GM21619 (cell line): ENCODE measurements at regions not wholly inside any gene's neighbourhood (a gene's known extent, or its start where the extent isn't known, plus 50 kb on each side); places are given as distances from the start of the nearest gene placed in this dataset.
"Not testable (repeated sequence)": the region's sequence is repeated elsewhere in the genome, so short reads cannot be mapped to it uniquely, and the experiment has no call there.

ENCODE experiments used
- ATAC-seq: cut with Tn5 transposase; IDR thresholded peaks from one replicate; pipeline ENCODE4 v1.9.1; 2021; ENCODE audit not compliant: unreplicated experiment

DNA sequence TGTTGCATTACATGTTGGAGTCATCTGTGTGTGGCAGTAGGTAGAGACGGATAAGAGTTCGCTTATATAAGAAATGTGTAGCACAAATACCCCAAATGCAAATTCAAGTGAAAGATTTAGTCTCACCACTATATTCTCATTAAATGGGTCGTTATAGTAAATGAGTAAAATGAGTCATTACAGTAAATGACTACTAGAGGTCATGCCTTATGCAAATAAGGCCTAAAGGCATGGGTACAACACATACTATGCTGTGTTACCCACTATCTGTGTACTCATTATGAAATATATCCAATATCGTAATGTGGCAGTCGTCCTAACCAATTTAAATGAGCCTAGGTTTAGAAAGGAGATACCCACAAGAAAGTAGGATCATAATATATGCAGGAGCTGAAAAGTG, 1603.1 kb downstream of the C4orf33 start:
- ATAC-seq, result no peak

DNA sequence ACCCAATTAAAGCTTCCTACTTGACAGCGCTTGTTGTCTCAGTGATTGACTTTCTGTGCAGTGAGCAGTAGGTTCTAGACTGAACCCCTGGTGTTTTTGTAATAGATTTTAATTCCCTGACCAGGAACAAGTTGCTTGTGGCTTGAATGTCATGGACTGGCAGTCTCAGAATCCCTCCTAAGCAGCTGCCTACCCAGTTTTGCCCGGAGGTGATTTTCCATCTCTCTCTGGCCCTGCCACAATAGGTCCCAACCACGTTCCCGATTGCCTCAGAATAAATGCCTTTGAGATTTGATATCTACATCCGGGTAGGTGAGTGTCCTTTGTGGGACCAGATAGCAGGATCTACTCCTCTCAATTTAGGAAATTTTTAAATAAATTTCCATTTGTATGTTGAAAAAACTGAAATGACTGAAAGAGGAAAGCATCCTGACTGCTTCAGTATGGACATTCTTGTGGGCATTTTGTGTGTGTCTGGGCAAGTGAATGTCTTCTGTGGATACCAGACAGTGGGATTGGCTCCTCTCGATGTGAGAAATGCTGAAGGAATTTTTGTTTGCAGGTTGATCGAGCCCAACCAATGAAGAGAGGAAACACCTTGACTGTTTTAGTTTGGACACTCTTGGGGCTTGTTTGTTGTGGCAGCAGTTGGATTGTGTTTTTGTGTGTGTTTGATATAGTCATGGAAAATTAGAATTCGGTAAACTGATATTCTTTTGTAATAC, 1607.4 kb downstream of the C4orf33 start:
- no peak for ATAC-seq

DNA sequence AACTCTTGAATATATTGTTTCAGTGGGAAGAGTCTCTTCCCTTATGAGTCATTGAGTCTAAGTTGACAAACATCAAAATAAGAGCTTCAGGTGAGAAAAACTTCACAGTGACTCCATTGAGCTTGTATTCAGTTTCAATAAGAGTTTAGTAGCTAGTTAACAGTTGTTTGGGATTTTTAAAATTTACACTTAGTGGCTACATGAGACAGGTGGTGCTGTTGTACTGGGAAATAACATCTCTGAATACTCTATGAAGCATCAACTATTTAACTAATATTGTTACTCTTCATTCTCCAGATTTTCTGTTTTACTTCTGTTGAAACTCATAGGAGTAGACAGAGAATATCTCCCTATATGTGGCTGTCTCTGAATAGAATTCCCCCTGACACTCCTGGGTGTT, 1609.1 kb downstream of the C4orf33 start:
- no peak for ATAC-seq

DNA sequence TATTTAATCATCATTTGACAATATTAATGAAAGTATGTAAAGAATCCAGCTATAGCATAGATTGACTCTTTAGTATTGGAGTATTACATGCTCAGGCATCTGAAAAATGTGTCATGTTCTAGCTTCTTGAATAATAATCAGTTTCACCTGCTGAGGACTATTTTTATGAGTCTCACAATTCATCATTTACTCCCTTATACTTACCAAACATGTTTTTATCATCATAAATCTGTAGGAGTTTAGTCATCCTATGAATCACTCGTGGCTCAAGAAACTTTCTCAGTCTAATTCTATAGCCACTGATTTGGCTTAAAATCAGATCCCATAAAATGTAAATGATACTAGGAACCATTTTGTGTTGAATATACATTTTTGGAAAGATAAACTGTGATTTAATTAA, 1616.1 kb downstream of the C4orf33 start:
- ATAC-seq, result no peak

DNA sequence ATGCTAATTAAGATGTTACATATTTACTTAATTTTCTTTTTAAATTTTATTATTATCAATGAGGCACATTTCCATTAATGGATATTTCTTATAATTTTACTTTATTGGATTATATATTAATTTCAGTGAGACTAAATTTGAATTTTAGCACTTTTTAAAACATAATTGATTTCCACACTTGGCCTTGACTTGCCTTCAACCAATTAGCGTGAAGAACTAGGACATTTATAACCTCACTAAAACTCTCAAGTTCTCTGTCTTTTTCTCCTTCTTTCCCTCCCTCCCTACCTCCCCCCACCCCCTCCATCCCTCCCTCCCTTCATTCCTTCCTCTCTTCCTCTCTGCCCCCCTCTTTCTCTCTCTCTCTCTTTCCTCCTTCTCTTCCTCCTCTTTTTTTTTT, 1618.1 kb downstream of the C4orf33 start:
- ATAC-seq, result no peak

DNA sequence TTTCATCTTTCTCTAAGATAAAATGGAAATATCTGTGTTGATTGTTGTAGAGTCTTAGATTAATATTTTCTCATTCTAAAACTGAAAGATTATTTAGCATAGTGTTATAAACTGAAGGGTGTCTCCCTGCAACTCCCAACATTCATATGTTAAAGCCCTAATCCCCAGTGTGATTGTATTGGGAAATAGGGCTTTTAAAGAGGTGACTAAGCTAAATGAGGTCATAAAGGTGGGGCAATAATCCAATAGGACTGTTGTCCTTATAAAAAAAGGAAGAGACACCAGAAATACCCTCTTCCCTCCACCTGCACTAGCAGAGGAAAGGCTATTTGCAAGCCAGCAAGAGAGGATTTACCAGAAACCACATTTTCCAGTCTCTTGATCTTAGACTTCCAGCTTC, 1626.4 kb downstream of the C4orf33 start:
- no peak for ATAC-seq

DNA sequence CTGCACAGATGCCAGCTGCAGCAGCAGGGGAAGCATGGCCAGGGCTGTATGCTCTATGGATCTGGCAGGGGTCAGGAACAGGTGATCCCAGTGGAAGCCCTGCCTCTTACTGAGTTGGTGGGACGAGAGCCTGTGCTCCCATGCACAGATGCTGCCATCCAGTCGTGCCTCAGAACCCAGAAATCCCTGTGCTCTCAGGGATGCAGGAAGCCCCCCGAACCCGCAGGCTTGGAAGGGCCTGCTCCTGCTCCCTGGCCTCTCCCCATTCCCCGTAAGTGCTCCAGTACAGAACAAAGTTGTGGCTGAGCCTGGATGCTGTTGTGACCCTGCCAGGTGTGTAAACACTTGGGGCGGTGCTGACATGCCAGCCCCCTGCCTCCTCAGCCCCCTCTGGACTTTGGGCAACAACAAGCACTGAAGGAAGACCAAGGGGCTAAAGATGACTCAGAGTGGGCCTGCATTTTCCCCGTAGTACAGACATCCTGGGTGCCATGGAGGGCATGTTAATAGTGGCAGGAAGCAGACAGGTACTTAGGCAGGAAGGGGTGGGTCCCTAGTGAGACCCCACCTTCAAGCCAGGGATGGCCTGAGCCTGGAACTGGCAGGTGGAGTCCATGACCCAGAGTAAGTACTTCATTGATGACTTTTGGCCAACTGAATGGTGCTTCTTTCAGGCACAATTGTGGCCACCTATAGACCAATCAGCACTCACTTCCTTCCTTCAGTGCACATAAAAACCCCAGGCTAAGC, 1640.7 kb downstream of the C4orf33 start:
- no peak for ATAC-seq

DNA sequence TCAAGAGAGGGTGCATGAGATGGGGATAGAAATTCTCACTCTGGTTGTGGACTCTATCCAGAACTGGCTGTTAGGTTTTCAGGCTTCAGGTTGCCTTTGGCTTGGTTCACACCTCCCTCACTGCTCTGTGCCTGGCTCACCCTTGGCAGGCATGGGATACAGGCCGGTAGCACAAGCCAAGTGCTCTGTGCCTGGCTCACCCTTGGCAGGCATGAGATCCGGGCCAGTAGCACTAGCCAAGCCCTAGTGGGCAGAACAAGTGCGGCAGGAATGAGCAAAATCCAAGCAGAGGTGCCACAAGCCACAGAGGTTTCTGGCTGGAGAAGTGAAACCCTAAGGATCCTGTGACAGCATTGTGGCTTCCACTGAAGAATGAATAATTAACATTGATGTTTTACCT, 1642.3 kb downstream of the C4orf33 start:
- no peak for ATAC-seq

DNA sequence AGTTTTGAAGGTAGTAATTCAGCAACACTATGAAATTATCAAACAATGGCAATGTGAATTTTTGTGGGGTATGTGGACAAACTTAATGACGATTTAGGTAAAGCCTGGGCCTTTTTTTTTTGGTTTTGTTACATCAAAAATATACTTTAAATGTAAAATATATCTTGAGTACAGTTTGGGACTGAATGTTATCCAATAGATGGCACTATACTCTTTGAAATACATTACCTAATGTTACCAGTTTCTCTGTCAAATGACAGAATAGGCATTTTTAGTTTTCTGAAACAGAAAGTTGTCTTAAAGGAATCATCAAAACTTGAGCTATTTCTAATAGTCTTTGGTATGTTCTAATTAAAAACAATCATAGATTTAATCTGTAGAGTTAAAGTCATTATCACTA, 1651.9 kb downstream of the C4orf33 start:
- ATAC-seq, result no peak

DNA sequence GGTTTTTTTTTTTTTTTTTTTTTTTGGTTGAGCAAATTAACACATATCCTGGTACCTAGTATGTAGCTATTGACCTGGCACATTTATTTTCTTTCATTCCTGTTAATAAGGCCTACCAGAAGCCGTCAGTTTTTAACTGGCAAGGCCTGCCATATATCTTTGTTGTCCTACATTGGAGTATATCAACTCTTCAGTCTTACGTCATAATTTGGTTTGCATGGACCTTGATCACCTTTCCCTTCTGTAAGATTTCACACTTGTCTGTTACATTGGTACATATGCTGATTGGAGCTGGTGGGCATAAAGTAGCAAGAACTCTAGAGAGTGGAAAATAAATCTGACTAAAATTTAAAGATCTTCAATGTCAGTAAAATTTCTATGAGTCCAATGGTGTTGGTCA, 1658.0 kb downstream of the C4orf33 start:
- no peak for ATAC-seq

DNA sequence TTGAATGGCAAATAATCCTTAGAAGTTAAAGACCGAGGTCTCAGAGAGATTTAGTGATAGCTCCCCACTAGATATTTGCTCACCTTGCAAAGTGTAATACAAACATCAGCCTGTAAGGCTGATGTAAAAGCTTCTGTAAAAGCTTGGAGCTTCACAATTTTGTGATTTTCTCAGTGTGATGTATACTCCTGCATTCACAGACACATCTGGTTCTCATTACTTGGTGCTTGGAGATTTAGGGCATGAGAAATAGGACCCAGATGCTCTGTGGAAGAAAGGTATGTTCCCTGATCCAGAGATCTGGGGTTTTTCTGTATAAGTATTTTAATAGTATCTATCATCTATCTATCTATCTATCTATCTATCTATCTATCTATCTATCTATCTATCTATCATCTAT, 1664.3 kb downstream of the C4orf33 start:
- ATAC-seq, result no peak

DNA sequence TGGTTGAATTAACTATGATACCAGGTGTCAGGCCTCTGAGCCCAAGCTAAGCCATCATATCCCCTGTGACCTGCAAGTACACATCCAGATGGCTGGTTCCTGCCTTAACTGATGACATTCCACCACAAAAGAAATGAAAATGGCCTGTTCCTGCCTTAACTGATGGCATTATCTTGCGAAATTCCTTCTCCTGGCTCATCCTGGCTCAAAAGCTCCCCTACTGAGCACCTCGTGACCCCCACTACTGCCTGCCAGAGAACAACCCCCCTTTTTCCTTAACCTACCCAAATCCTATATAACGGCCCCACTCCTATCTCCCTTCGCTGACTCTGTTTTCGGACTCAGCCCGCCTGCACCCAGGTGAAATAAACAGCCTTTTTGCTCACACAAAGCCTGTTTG, 1671.4 kb downstream of the C4orf33 start:
- ATAC-seq, result not testable (repeated sequence)

DNA sequence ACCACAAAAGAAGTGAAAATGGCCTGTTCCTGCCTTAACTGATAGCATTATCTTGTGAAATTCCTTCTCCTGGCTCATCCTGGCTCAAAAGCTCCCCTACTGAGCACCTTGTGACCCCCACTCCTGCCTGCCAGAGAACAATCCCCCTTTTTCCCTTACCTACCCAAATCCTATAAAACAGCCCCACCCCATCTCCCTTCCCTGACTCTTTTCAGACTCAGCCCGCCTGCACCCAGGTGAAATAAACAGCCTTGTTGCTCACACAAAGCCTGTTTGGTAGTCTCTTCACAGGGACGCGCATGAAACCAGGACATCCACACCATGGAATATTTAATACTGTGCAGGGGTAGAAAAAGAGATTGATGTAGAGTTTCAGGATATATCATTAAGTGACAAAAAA, 1677.0 kb downstream of the C4orf33 start:
- ATAC-seq, result not testable (repeated sequence)

DNA sequence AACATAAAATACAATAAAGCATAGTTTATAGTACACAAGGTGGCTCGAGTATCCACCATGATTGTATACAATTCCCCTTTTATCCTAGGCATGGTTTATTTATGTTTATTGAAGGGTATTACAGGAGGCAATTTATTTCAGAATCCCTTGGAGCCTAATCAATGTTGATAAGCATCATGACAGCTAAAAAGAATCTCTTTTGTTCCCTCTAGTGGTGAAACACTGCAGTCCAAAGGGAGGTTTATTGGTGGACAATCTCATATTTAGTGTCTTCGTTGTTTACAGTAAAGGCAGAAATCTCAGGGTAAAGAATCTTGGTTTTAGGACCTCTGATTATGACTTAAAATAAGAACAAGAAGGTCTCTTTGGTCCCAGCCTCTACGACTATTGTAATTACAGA, 1712.5 kb downstream of the C4orf33 start:
- no peak for ATAC-seq

DNA sequence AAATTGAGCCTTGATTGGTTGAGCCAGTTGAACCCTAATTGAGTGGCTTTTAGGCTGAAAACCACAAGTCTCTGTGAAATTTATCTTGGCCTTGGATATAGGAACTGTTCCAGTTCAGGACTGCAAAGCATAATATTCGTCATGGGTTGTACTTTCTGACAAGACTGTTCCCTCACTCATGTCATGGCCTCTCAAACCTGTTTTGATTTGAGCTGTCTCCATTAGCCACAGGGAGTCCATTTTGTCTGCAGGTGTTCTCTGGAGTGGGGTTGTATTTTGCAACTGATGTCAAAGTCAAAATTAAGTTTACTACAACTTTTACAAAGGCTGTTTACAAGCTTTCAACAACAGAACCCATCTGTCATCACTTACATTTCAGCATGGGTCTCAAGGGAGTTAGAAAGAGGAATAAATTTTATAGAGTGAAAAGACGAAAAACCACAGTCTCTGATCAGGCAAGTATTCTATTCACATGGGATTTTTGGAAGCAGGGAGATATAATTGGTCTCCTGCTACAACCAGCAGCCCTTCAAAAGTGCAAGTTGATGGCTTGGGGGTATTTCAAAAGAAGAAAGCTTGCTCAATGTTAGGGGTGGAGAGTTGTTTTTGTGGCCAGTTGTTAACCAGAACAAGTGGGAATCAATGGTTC, 1716.3 kb downstream of the C4orf33 start:
- no peak for ATAC-seq

DNA sequence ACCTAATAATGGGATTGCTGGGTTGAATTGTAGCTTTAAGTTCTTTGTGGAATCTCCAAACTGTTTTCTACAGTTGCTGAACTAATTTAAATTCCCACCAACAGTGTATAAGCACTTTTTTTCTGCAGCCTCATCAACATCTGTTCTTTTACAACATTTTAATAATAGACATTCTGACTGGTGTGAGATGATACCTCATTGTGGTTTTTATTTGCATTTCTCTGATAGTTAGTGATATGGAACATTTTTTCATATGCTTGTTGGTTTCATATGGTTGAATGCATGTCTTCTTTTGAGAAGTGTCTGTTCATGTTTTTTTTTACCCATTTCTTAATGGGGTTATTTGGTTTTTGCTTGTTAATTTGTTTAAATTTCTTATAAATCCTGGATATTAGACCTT, 1718.9 kb downstream of the C4orf33 start:
- ATAC-seq, result no peak

DNA sequence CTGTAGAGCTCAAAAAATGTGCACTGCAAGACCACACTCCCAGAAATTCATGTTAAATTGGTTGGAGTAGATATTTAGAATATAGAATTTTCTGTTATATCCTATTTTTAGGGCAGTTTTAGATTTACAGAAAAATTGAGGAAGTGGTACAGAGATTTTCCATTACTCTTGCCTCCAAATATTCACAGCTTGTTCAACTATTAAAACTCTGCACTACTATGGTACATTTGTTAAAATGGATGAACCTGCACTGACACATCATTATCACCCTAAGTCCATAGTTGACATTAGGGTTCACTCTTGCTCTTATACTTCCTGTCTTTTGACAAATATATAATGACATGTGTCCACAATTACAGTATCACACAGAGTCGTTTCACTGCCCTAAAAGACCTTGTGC, 1724.5 kb downstream of the C4orf33 start:
- ATAC-seq, result no peak

DNA sequence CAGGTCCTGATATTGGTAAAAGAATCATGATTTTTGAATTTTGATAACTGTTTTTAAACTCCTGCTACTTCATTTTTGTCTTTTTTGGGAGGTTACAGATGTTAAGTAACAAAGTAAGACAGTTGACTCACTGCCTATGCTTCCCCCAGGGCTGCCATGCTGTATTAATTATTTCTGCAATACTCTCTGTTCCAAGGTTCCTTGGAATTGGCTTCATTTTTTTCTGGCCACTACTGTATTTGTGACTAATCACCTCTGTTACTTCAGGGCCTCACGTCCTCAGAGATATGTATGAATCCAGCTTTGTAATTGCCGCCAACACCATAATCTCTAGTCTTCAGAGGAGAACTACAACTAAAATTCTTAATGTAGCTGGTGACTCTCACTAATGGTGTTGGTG, 1729.3 kb downstream of the C4orf33 start:
- ATAC-seq, result no peak

DNA sequence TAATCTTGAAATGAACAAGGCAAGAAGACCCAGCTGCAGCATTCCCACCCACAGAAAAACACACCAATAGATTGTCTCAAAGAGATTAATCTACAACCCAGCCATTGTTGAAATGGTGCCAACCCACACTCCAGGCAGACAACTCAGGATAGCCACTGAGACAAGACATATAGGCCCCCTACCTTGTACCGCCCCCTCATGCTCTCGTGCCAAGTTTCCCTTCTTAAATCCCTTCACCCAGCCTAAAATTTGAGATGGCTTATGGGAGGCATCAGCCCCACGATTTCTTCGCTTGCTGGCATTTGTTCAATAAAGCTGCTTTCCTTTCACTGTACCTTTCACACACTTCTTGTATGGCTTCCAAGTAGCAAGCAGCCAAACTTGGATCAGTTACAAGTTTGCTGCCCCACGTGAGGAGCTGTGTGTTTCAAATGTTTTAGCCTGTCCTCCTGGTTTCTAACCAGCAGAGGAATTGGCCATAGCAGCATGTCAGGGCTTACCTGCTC, 1754.1 kb downstream of the C4orf33 start:
- ATAC-seq, result no peak

DNA sequence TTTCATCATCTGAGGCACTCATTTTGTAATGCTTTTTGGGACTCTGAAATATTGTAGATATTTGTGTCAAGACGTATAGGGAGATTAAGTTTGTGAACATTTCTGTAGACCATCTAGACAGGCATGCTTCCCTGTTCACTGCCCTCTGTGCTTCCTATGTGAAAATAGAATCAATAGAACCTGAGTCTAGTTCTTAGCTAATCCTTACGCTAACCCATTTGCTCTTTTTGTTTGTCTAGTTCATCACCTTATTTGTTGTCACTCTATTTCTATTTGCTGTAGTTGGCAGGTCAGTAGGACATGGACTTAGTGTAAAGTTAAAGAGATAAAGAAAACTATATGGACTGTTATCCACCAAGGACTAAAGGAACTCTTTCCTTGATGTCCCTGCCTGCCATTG, 1755.2 kb downstream of the C4orf33 start:
- no peak for ATAC-seq

DNA sequence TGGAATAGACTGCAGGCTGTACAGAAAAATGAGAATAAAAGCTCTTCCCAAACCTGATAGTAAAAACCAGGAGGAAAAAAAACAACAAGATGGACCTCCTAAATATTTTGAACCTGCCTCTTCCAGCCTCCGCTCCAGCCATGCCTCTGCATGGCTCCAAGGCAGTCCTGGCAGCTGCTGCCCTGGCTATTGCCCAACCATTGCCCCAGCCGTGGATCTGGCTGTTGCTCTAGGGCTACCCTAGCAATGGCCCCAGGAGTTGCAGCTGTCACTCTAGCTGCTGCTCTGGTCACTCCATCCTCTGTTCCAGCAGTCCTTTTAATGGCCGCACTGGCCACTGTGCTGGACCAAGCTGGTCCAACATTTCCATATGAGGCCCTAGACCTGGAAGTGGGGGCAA, 1756.0 kb downstream of the C4orf33 start:
- no peak for ATAC-seq

DNA sequence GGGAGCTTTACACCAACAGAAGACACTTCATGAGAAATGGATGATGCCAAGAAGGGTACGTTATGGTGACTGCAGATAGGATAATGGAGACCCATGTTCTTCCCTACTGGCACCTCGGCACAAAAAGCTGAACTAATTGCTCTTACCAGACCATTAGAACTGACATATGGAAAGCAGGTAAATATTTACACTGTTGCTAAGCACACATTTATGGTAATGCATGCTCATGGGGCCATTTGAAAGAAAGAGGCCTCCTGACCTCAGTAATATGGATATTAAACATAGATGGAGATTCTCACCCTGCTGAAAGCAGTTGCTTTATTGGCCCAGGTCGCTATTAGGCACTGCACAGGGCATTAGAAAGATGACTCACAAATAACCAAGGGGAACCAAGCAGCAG, 1759.6 kb downstream of the C4orf33 start:
- no peak for ATAC-seq
